Sciatic nerve (tissue), 2 donors: ENCODE measurements at regions not wholly inside any gene's neighbourhood (a gene's known extent, or its start where the extent isn't known, plus 50 kb on each side); places are given as distances from the start of the nearest gene placed in this dataset.

ENCODE experiments used
- ATAC-seq: fragments of 200-7000 bp; cut with Tn5 transposase; one replicate; pipeline ENCODE4 v1.9.1; 2020; ENCODE audit warnings: mild to moderate bottlenecking, moderate library complexity
- DNase-seq: peaks from one replicate; pipeline ENCODE4 v3.0.0-alpha.2; 2020; ENCODE audit warnings: low spot score
- intact Hi-C: fragments of 100-400 bp; cut with DNase I; formaldehyde crosslinking; loops from one replicate; pipeline ENCODE4 v1.14.2; 2022
- donor health status: DM: no; HTN: no; CAD: no.
- donor health status: DM: no; HTN: no; CAD: no.

- intact Hi-C loops, result no loop called here
- ATAC-seq (no peak), DNase-seq (no peak)
These were observed 268.5 kb upstream of the HDAC4 start for GRCh38 chr2:239669181-239669898.

GRCh38 chr2:239668651-239669050 is 267.8 kb upstream of the HDAC4 start:
- DNase-seq, result no peak
- ATAC-seq, result no peak
- intact Hi-C loops, result no loop called here

- intact Hi-C loops, result no loop called here
- ATAC-seq (no peak), DNase-seq (no peak)
These were observed 267.2 kb upstream of the HDAC4 start for GRCh38 chr2:239668042-239668441.

GRCh38 chr2:239667431-239667985 is 266.7 kb upstream of the HDAC4 start:
- DNase-seq (no peak), ATAC-seq (no peak)
- intact Hi-C loops, result no loop called here

GRCh38 chr2:239666855-239667376 is 266.1 kb upstream of the HDAC4 start:
- DNase-seq (no peak), ATAC-seq (peak; percentile 44)
- intact Hi-C loops, result no loop called here

GRCh38 chr2:239666053-239666854 is 265.4 kb upstream of the HDAC4 start:
- intact Hi-C loops, result no loop called here
- ATAC-seq, result no peak
- DNase-seq, result no peak

GRCh38 chr2:239664216-239664810 is 263.5 kb upstream of the HDAC4 start:
- intact Hi-C loops, result no loop called here
- DNase-seq (no peak), ATAC-seq (no peak)

GRCh38 chr2:239663364-239663924 is 262.6 kb upstream of the HDAC4 start:
- DNase-seq, result no peak
- no peak for ATAC-seq
- intact Hi-C loops, result no loop called here

- intact Hi-C loops, result no loop called here
- DNase-seq (no peak), ATAC-seq (no peak)
These were observed 261.7 kb upstream of the HDAC4 start for GRCh38 chr2:239662413-239663120.

GRCh38 chr2:239661334-239662312 is 260.8 kb upstream of the HDAC4 start:
- intact Hi-C loops, result no loop called here
- ATAC-seq (no peak), DNase-seq (no peak)

- intact Hi-C loops, result no loop called here
- DNase-seq (no peak), ATAC-seq (no peak)
These were observed 259.8 kb upstream of the HDAC4 start for GRCh38 chr2:239660390-239661230.

- DNase-seq, result no peak
- ATAC-seq, result no peak
- intact Hi-C loops, result no loop called here
These were observed 257.2 kb upstream of the HDAC4 start for GRCh38 chr2:239657992-239658391.

GRCh38 chr2:239657236-239657635 is 256.4 kb upstream of the HDAC4 start:
- intact Hi-C loops, result no loop called here
- ATAC-seq, result no peak
- no peak for DNase-seq

GRCh38 chr2:239654266-239654665 is 253.4 kb upstream of the HDAC4 start:
- ATAC-seq (no peak), DNase-seq (no peak)
- intact Hi-C loops, result no loop called here

- ATAC-seq, result no peak
- no peak for DNase-seq
- intact Hi-C loops, result no loop called here
These were observed 251.0 kb upstream of the HDAC4 start for GRCh38 chr2:239651859-239652258.

- ATAC-seq, result no peak
- intact Hi-C loops, result no loop called here
These were observed 249.9 kb upstream of the HDAC4 start for GRCh38 chr2:239650674-239651073.

GRCh38 chr2:239649309-239649708 is 248.5 kb upstream of the HDAC4 start:
- DNase-seq (no peak), ATAC-seq (no peak)
- intact Hi-C loops, result no loop called here

More at GRCh38 chr2:239650674-239651073, 249.9 kb upstream of the HDAC4 start:
- no peak for DNase-seq
